ENCODE measurements at regions not wholly inside any gene's neighbourhood (a gene's known extent, or its start where the extent isn't known, plus 50 kb on each side); places are given as distances from the start of the nearest gene placed in this dataset.

GRCh38 chr2:221225752-221226151 is 346.4 kb downstream of the EPHA4 start:
- ChIA-PET CTCF (ENCODE audit: low intra/inter-chr PET ratio, low total read pairs) (no interaction called here), POLR2A (no interaction called here)
- 50% methylated on average over 2 of the region's 2 CpGs for WGBS (ENCODE audit: low lambda C conversion rate)
- H3K4me1 ChIP-seq (ENCODE audit: insufficient read depth, low read length): no peaks in the 10 kb centered on the region
- in situ Hi-C loops (cut with HindIII; ENCODE audit: extremely low pct_ligation_motif_present, low pct_unique_long_range_greater_than_20kb): no loop called here
- no peak for TF ChIP-seq ZSCAN21 (CRISPR knock-in tag; IDR thresholded peaks at IDR 0.05; ENCODE audit: borderline replicate concordance)
- no peak for TF ChIP-seq KDM5B (CRISPR knock-in tag; IDR thresholded peaks at IDR 0.05; ENCODE audit: borderline replicate concordance)
- TF ChIP-seq, protein P1, sequence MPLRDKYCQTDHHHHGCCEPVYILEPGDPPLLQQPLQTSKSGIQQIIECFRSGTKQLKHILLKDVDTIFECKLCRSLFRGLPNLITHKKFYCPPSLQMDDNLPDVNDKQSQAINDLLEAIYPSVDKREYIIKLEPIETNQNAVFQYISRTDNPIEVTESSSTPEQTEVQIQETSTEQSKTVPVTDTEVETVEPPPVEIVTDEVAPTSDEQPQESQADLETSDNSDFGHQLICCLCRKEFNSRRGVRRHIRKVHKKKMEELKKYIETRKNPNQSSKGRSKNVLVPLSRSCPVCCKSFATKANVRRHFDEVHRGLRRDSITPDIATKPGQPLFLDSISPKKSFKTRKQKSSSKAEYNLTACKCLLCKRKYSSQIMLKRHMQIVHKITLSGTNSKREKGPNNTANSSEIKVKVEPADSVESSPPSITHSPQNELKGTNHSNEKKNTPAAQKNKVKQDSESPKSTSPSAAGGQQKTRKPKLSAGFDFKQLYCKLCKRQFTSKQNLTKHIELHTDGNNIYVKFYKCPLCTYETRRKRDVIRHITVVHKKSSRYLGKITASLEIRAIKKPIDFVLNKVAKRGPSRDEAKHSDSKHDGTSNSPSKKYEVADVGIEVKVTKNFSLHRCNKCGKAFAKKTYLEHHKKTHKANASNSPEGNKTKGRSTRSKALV (CRISPR knock-in tag; IDR thresholded peaks at IDR 0.05): no peak
- no peak for TF ChIP-seq NFE2L2 (IDR thresholded peaks at IDR 0.05; ENCODE audit: low read length)
- TF ChIP-seq ZNF367 (CRISPR knock-in tag; IDR thresholded peaks at IDR 0.05; ENCODE audit: borderline replicate concordance): no peak
- no peak for TF ChIP-seq MZF1 (CRISPR knock-in tag; IDR thresholded peaks at IDR 0.05; ENCODE audit: borderline replicate concordance)
- no peak for TF ChIP-seq RXRA (CRISPR knock-in tag; IDR thresholded peaks at IDR 0.05)
- no peak for TF ChIP-seq ZNF10 (CRISPR knock-in tag; IDR thresholded peaks at IDR 0.05; ENCODE audit: borderline replicate concordance, low read depth)
- TF ChIP-seq ZNF777 (CRISPR knock-in tag; IDR thresholded peaks at IDR 0.05): no peak
- TF ChIP-seq, protein P2, sequence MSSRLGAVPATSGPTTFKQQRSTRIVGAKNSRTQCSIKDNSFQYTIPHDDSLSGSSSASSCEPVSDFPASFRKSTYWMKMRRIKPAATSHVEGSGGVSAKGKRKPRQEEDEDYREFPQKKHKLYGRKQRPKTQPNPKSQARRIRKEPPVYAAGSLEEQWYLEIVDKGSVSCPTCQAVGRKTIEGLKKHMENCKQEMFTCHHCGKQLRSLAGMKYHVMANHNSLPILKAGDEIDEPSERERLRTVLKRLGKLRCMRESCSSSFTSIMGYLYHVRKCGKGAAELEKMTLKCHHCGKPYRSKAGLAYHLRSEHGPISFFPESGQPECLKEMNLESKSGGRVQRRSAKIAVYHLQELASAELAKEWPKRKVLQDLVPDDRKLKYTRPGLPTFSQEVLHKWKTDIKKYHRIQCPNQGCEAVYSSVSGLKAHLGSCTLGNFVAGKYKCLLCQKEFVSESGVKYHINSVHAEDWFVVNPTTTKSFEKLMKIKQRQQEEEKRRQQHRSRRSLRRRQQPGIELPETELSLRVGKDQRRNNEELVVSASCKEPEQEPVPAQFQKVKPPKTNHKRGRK (CRISPR knock-in tag; IDR thresholded peaks at IDR 0.05): no peak
- TF ChIP-seq, protein P3, sequence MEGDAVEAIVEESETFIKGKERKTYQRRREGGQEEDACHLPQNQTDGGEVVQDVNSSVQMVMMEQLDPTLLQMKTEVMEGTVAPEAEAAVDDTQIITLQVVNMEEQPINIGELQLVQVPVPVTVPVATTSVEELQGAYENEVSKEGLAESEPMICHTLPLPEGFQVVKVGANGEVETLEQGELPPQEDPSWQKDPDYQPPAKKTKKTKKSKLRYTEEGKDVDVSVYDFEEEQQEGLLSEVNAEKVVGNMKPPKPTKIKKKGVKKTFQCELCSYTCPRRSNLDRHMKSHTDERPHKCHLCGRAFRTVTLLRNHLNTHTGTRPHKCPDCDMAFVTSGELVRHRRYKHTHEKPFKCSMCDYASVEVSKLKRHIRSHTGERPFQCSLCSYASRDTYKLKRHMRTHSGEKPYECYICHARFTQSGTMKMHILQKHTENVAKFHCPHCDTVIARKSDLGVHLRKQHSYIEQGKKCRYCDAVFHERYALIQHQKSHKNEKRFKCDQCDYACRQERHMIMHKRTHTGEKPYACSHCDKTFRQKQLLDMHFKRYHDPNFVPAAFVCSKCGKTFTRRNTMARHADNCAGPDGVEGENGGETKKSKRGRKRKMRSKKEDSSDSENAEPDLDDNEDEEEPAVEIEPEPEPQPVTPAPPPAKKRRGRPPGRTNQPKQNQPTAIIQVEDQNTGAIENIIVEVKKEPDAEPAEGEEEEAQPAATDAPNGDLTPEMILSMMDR (CRISPR knock-in tag; IDR thresholded peaks at IDR 0.05): no peak
- TF ChIP-seq MAFF (IDR thresholded peaks at IDR 0.05; ENCODE audit: low read depth, low read length): no peak
- no peak for TF ChIP-seq ZNF570 (CRISPR knock-in tag; IDR thresholded peaks at IDR 0.05; ENCODE audit: borderline replicate concordance)
- no peak for TF ChIP-seq NKX3-1 (CRISPR knock-in tag; IDR thresholded peaks at IDR 0.05)
- TF ChIP-seq ZNF296 (CRISPR knock-in tag; conservative IDR thresholded peaks at IDR 0.05): no peak
- no peak for TF ChIP-seq NBN (conservative IDR thresholded peaks at IDR 0.05)
- TF ChIP-seq TMF1 (CRISPR knock-in tag; IDR thresholded peaks at IDR 0.05; ENCODE audit: low read depth): no peak
- TF ChIP-seq SCMH1 (CRISPR knock-in tag; IDR thresholded peaks at IDR 0.05; ENCODE audit: borderline replicate concordance): no peak
- H3K79me2 ChIP-seq (ENCODE audit: insufficient read depth, low read length): no peaks in the 10 kb centered on the region
- H3K36me3 ChIP-seq (replicated peaks in 1 of 2; ENCODE audit: control insufficient read depth in 1 of 2, insufficient read depth in 2 of 2, low read length in 2 of 2): no peaks in the 10 kb centered on the region
- no peaks in the 10 kb centered on the region for H4K20me1 ChIP-seq (ENCODE audit: insufficient read depth, low read length)
- intact Hi-C loops (cut with micrococcal nuclease; ENCODE audit: unreplicated experiment): no loop called here
- ATAC-seq: no peak
- H2AFZ ChIP-seq (ENCODE audit: low read length): no peak overlapping the region
- H3K27me3 ChIP-seq (ENCODE audit: control insufficient read depth in 1 of 2, insufficient read depth in 2 of 2, low read length in 2 of 2): no peaks in the 10 kb centered on the region
- no TSS peak for BruUV-seq (replicated peaks)
- DNase-seq (ENCODE audit: low spot score): no peak
- no peak overlapping the region for H3K4me3 ChIP-seq (replicated peaks in 1 of 3; ENCODE audit: insufficient read depth in 1 of 3, low read depth in 2 of 3, low read length in 3 of 3)
- no peak for FAIRE-seq
- H3K9ac ChIP-seq (ENCODE audit: insufficient read depth, low read depth, low read length): no peak overlapping the region
- H3K27ac ChIP-seq (ENCODE audit: extremely low read length, insufficient read depth, low read length): no peak overlapping the region
- H3K9me3 ChIP-seq (ENCODE audit: low read length): no peaks in the 10 kb centered on the region
- H3K4me2 ChIP-seq (ENCODE audit: low read depth, low read length): no peak overlapping the region
